HEK293T (cell line): ENCODE measurements at regions not wholly inside any gene's neighbourhood (a gene's known extent, or its start where the extent isn't known, plus 50 kb on each side); places are given as distances from the start of the nearest gene placed in this dataset.

Experiments
- CTCF ChIA-PET: fragments of 350-600 bp; formaldehyde crosslinking; extraction: SDS; loops from one replicate; lab custom pipeline; 2021; ENCODE audit warnings: antibody characterized with exemption, inconsistent platforms; lab: Yijun Ruan, JAX
- POLR2A ChIA-PET: fragments of 350-600 bp; formaldehyde crosslinking; extraction: SDS; loops from one replicate; lab custom pipeline; 2020; ENCODE audit warnings: antibody characterized with exemption, inconsistent platforms; lab: Yijun Ruan, JAX
- DNase-seq: peaks from one replicate; pipeline ENCODE4 v3.0.0; 2012; ENCODE audit warnings: mixed read lengths; ENCODE audit errors: extremely low spot score
- ARNT ChIP-seq: fragments of 450-650 bp; IDR thresholded peaks from 2 replicates; pipeline ENCODE4 v1.6.1; 2017; ENCODE audit warnings: mild to moderate bottlenecking
- BHLHE40 ChIP-seq: fragments of 450-650 bp; IDR thresholded peaks from 2 replicates; pipeline ENCODE4 v1.6.1; 2016; ENCODE audit warnings: mild to moderate bottlenecking, moderate library complexity, borderline replicate concordance
- CTBP1 ChIP-seq: fragments of 450-650 bp; IDR thresholded peaks from 2 replicates; pipeline ENCODE4 v1.6.1; 2016; ENCODE audit warnings: borderline replicate concordance
- ELF4 ChIP-seq: fragments of 450-650 bp; IDR thresholded peaks from 2 replicates; pipeline ENCODE4 v1.6.1; 2017; ENCODE audit warnings: antibody characterized with exemption
- FOXA1 ChIP-seq: fragments of 450-650 bp; IDR thresholded peaks from 2 replicates; pipeline ENCODE4 v1.6.1; 2016; ENCODE audit warnings: mild to moderate bottlenecking
- FOXK2 ChIP-seq: fragments of 450-650 bp; IDR thresholded peaks from 2 replicates; pipeline ENCODE4 v1.6.1; 2016; ENCODE audit warnings: mild to moderate bottlenecking
- FOXM1 ChIP-seq: fragments of 450-650 bp; IDR thresholded peaks from 2 replicates; pipeline ENCODE4 v1.6.1; 2017; ENCODE audit warnings: mild to moderate bottlenecking, borderline replicate concordance
- HDGF ChIP-seq: fragments of 450-650 bp; IDR thresholded peaks from 2 replicates; pipeline ENCODE4 v1.6.1; 2017; ENCODE audit warnings: antibody characterized with exemption, borderline replicate concordance
- L3MBTL2 ChIP-seq: fragments of 450-650 bp; conservative IDR thresholded peaks from 2 replicates; pipeline ENCODE4 v1.6.1; 2016; ENCODE audit warnings: mild to moderate bottlenecking
- LEF1 ChIP-seq: fragments of 450-650 bp; IDR thresholded peaks from 2 replicates; pipeline ENCODE4 v1.6.1; 2017; ENCODE audit warnings: mild to moderate bottlenecking, borderline replicate concordance
- NFRKB ChIP-seq: fragments of 450-650 bp; IDR thresholded peaks from 2 replicates; pipeline ENCODE4 v1.6.1; 2016; ENCODE audit warnings: mild to moderate bottlenecking, moderate library complexity
- PKNOX1 ChIP-seq: fragments of 450-650 bp; IDR thresholded peaks from 2 replicates; pipeline ENCODE4 v1.6.1; 2016
- SP1 ChIP-seq: fragments of 450-650 bp; IDR thresholded peaks from 2 replicates; pipeline ENCODE4 v1.6.1; 2017
- SUZ12 ChIP-seq: fragments of 450-650 bp; IDR thresholded peaks from 2 replicates; pipeline ENCODE4 v1.6.1; 2016; ENCODE audit warnings: mild to moderate bottlenecking
- TARDBP ChIP-seq: fragments of 450-650 bp; IDR thresholded peaks from 2 replicates; pipeline ENCODE4 v1.6.1; 2016
- ZNF384 ChIP-seq: fragments of 450-650 bp; IDR thresholded peaks from 2 replicates; pipeline ENCODE4 v1.6.1; 2016

DNA sequence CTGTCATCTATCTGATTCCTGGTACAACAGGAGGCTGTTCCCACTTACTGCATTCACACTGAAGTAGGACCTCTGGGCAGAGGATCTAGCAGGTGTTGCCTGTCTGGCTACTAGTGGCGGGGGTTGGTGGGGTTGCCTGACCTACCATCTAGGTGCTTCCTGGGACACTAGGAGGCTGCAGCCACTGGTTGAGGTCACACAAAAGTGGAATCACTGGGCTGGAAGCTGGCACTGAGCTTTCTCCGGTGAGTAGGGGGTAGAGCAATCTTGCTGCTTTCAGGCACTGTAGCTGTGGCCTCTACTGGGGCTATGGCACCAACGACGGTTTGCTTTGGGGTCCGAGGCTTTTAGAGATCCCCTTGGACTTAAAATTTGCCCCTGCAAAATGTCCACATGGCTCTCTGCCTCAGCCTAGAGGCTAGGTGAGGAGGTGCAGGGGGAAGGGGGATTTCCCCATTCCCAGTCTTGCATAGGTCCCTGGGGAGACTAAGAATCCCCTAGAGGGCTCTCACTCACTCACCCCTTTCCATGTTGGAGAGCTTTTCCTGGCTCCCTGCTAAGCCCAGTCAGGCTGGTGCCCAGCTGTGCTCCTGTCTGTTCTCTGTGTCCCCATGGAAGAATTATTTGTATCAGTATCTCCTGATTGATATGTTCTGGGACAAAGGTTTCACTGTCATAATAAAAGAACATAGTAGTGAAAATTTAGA, 397.7 kb upstream of the EPHA6 start:
- no peak for TF ChIP-seq ZNF384
- no peak for TF ChIP-seq HDGF
- no peak for TF ChIP-seq PKNOX1
- TF ChIP-seq SUZ12, result no peak
- TF ChIP-seq NFRKB, result no peak
- TF ChIP-seq FOXA1, result no peak
- TF ChIP-seq BHLHE40, result no peak
- ChIA-PET CTCF (no interaction called here), POLR2A (no interaction called here)
- peak; percentile 6 for DNase-seq

- CTCF ChIA-PET, result no interaction called here
- TF ChIP-seq PKNOX1 (no peak), L3MBTL2 (no peak), ELF4 (no peak), FOXK2 (no peak), SUZ12 (no peak), ARNT (no peak), HDGF (no peak), BHLHE40 (no peak), FOXM1 (no peak), TARDBP (no peak), ZNF384 (no peak), FOXA1 (no peak), NFRKB (no peak), CTBP1 (no peak), LEF1 (no peak), SP1 (no peak)
- DNase-seq, result no peak
- POLR2A ChIA-PET, result no interaction called here
Observed at GRCh38 chr3:96428097-96428496, 386.3 kb upstream of the EPHA6 start.

DNA sequence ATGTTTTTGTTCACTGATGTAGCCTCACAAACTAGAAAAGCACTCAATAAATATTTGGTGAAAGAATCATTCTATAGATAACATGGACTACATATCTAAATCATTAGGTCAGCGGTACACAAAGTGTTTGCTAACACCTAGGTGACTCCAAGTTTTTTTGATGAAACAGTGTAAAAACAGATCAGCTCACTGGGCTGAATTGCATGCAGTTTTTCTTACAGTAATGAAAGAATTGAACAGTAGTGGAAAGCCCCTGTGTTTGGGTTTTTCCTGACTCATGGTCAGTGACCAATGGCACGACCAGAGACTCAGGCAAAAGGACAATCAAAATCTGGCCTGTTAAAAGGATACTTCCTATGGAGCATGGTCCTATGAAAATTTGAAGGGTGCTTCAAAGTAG, 384.3 kb upstream of the EPHA6 start:
- CTCF ChIA-PET, result no interaction called here
- no peak for DNase-seq
- TF ChIP-seq LEF1, result no peak
- no peak for TF ChIP-seq PKNOX1
- no peak for TF ChIP-seq ZNF384
- TF ChIP-seq FOXK2, result no peak
- TF ChIP-seq SUZ12, result no peak
- no peak for TF ChIP-seq TARDBP
- no peak for TF ChIP-seq HDGF
- no peak for TF ChIP-seq SP1
- TF ChIP-seq L3MBTL2, result no peak
- TF ChIP-seq ARNT, result no peak
- no peak for TF ChIP-seq BHLHE40
- no peak for TF ChIP-seq FOXA1
- no peak for TF ChIP-seq FOXM1
- no peak for TF ChIP-seq ELF4
- TF ChIP-seq NFRKB, result no peak
- TF ChIP-seq CTBP1, result no peak
- POLR2A ChIA-PET, result no interaction called here

DNA sequence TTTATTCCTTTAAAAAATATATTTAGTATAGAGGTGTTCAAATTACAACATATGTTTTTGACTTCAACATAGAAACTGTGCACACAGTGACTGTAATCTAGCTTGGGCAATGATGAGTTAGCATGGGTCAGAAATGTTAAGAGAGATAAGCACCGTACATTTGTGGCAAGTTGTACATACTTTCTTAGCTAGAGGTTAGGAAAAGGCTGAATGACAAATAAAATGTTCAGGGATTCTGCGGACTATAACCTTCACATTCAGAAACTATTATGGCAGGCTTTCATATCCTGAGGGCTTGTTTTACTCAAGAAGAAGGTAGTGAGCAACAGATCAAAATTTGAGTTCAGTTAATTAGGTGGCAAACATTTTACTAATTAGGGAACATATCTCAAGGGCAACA, 379.7 kb upstream of the EPHA6 start:
- CTCF ChIA-PET, result no interaction called here
- POLR2A ChIA-PET, result no interaction called here
- TF ChIP-seq L3MBTL2 (no peak), NFRKB (no peak)
- no peak for DNase-seq

DNA sequence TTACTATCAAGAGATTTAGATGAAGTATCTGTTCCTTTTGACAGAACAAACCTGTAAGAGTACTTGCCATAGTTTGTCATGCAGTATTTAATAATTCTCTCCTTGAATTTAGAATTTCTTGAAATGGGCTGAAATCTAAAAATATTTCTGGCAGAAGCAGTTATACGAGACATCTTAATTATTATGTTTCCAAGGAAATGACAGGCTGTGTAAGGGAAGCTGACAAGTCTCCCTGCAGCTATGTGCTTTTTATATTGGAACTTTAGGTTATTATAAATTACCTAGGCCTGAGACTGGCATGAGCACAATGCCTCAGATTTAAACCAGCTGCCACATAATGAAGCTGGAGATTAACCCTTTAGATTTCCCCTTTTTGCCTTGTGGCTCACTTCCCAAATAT, 365.0 kb upstream of the EPHA6 start:
- TF ChIP-seq LEF1 (no peak), TARDBP (no peak), SP1 (no peak), CTBP1 (no peak), FOXK2 (no peak), FOXM1 (no peak), L3MBTL2 (no peak), FOXA1 (no peak), BHLHE40 (no peak), NFRKB (no peak), HDGF (no peak), ZNF384 (no peak), ARNT (no peak), SUZ12 (no peak), ELF4 (no peak), PKNOX1 (no peak)
- DNase-seq, result no peak
- ChIA-PET CTCF (no interaction called here), POLR2A (no interaction called here)

DNA sequence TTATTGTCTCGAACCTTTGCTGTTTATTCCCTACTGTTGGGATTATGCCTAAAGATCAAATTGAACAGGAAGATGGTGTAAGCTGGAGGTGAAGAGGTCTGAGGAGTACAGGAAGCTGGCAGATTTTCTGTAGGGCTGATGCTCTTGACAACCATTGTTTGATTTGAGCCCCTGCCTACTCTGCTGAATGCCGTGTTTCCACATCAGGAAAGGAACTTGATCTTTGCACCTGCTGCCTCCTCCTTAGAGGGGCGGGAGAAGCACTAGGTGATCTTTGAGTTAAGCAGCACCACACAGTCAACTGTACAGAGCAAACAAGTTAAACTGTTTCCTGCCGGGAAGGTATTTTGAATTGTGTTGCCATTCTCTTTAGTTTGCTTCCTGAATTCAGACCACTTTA, 364.6 kb upstream of the EPHA6 start:
- no peak for DNase-seq
- POLR2A ChIA-PET, result no interaction called here
- CTCF ChIA-PET, result no interaction called here
- TF ChIP-seq ZNF384, result no peak
- TF ChIP-seq TARDBP, result no peak
- no peak for TF ChIP-seq PKNOX1
- no peak for TF ChIP-seq LEF1
- TF ChIP-seq FOXA1, result no peak
- TF ChIP-seq L3MBTL2, result no peak
- no peak for TF ChIP-seq ELF4
- TF ChIP-seq CTBP1, result no peak
- TF ChIP-seq FOXK2, result no peak
- no peak for TF ChIP-seq BHLHE40
- no peak for TF ChIP-seq NFRKB
- no peak for TF ChIP-seq SUZ12
- TF ChIP-seq FOXM1, result no peak
- no peak for TF ChIP-seq HDGF
- TF ChIP-seq SP1, result no peak
- TF ChIP-seq ARNT, result no peak
